Loucy (cell line): ENCODE measurements at regions not wholly inside any gene's neighbourhood (a gene's known extent, or its start where the extent isn't known, plus 50 kb on each side); places are given as distances from the start of the nearest gene placed in this dataset.

Experiments used
- H2AFZ ChIP-seq: fragments of 200-600 bp; sonication (generic); 2 replicates; pipeline ENCODE4 v1.6.0; 2016; ENCODE audit warnings: antibody characterized with exemption, mild to moderate bottlenecking, low read length, moderate library complexity
- H3F3A ChIP-seq: fragments of 200-600 bp; 2 replicates; pipeline ENCODE4 v1.6.0; 2016; ENCODE audit warnings: antibody characterized with exemption, low read depth, mild to moderate bottlenecking
- H3K27me3 ChIP-seq: fragments of 200-600 bp; sonication (generic); 2 replicates; pipeline ENCODE4 v1.6.1; 2014; ENCODE audit warnings: low read length, mild to moderate bottlenecking; ENCODE audit not compliant: insufficient read depth, poor library complexity, severe bottlenecking
- H3K36me3 ChIP-seq: fragments of 200-600 bp; sonication (generic); 2 replicates; pipeline ENCODE4 v1.6.1; 2016; ENCODE audit warnings: low read length; ENCODE audit not compliant: insufficient read depth
- H3K4me1 ChIP-seq: fragments of 200-600 bp; sonication (generic); 2 replicates; pipeline ENCODE4 v1.5.1; 2014; ENCODE audit warnings: low read length, mild to moderate bottlenecking; ENCODE audit not compliant: insufficient read depth, poor library complexity, severe bottlenecking
- H3K4me2 ChIP-seq: fragments of 200-600 bp; sonication (generic); 2 replicates; pipeline ENCODE4 v1.6.0; 2014; ENCODE audit warnings: antibody characterized with exemption, low read length, low read depth, mild to moderate bottlenecking; ENCODE audit not compliant: poor library complexity, severe bottlenecking
- H3K4me3 ChIP-seq: fragments of 200-600 bp; sonication (generic); 2 replicates; pipeline ENCODE4 v1.5.1; 2014; ENCODE audit warnings: low read length, mild to moderate bottlenecking, mixed read lengths; ENCODE audit not compliant: poor library complexity, severe bottlenecking
- H3K79me2 ChIP-seq: fragments of 200-600 bp; sonication (generic); 2 replicates; pipeline ENCODE4 v1.6.1; 2014; ENCODE audit warnings: low read length; ENCODE audit not compliant: insufficient read depth
- H3K9ac ChIP-seq: fragments of 200-600 bp; sonication (generic); 2 replicates; pipeline ENCODE4 v1.6.0; 2014; ENCODE audit warnings: mild to moderate bottlenecking, low read depth, low read length, moderate library complexity; ENCODE audit not compliant: poor library complexity, severe bottlenecking
- H3K9me2 ChIP-seq: fragments of 200-600 bp; sonication (generic); replicated peaks from 2 replicates; pipeline ENCODE4 v1.6.1; 2016; ENCODE audit warnings: low read depth, low read length, mixed read lengths
- H3K9me3 ChIP-seq: fragments of 200-600 bp; sonication (generic); 2 replicates; pipeline ENCODE4 v1.6.1; 2014; ENCODE audit warnings: mild to moderate bottlenecking, antibody characterized with exemption, low read length, low read depth; ENCODE audit not compliant: insufficient read depth
- H4K20me1 ChIP-seq: fragments of 200-600 bp; sonication (generic); 2 replicates; pipeline ENCODE4 v1.6.0; 2014; ENCODE audit warnings: antibody characterized with exemption, low read length, mild to moderate bottlenecking; ENCODE audit not compliant: insufficient read depth, poor library complexity, severe bottlenecking
- CTCF ChIP-seq: fragments of 200-600 bp; sonication (generic); conservative IDR thresholded peaks from 2 replicates; pipeline ENCODE4 v1.5.1; 2014; ENCODE audit warnings: mild to moderate bottlenecking, antibody characterized with exemption, low read length
- EZH2phosphoT487 ChIP-seq: fragments of 200-600 bp; IDR thresholded peaks from 2 replicates; pipeline ENCODE4 v1.6.1; 2018; ENCODE audit warnings: antibody characterized with exemption, mild to moderate bottlenecking, moderate library complexity, borderline replicate concordance

- H3F3A ChIP-seq: no peaks in the 10 kb centered on the region
- H3K9me2 ChIP-seq: no peaks in the 10 kb centered on the region
- no peak overlapping the region for H2AFZ ChIP-seq
- H4K20me1 ChIP-seq: no peaks in the 10 kb centered on the region
- H3K79me2 ChIP-seq: no peaks in the 10 kb centered on the region
- TF ChIP-seq CTCF (no peak), EZH2phosphoT487 (no peak)
- H3K27me3 ChIP-seq: no peaks in the 10 kb centered on the region
- H3K4me3 ChIP-seq: no peak overlapping the region
- H3K4me2 ChIP-seq: no peak overlapping the region
- H3K36me3 ChIP-seq: no peaks in the 10 kb centered on the region
- no peaks in the 10 kb centered on the region; the same call in 1 of the 2 replicates for H3K9me3 ChIP-seq
- no peaks in the 10 kb centered on the region for H3K4me1 ChIP-seq
- H3K9ac ChIP-seq: no peak overlapping the region
Measured at GRCh38 chr18:1244397-1245122, 339.9 kb downstream of the ADCYAP1 start.

- H3K9me2 ChIP-seq: no peaks in the 10 kb centered on the region
- H3K36me3 ChIP-seq: no peaks in the 10 kb centered on the region
- H3K4me2 ChIP-seq: no peak overlapping the region
- H3K9ac ChIP-seq: no peak overlapping the region
- no peaks in the 10 kb centered on the region for H4K20me1 ChIP-seq
- H3K4me1 ChIP-seq: no peaks in the 10 kb centered on the region
- no peaks in the 10 kb centered on the region for H3F3A ChIP-seq
- H3K79me2 ChIP-seq: no peaks in the 10 kb centered on the region
- TF ChIP-seq EZH2phosphoT487: no peak
- no peak for TF ChIP-seq CTCF
- H3K9me3 ChIP-seq: no peaks in the 10 kb centered on the region
- H3K4me3 ChIP-seq: no peak overlapping the region
- no peaks in the 10 kb centered on the region for H3K27me3 ChIP-seq
- no peak overlapping the region for H2AFZ ChIP-seq
Measured at GRCh38 chr18:1246827-1247226, 342.2 kb downstream of the ADCYAP1 start.

- no peak overlapping the region for H2AFZ ChIP-seq
- H3K9me2 ChIP-seq: no peaks in the 10 kb centered on the region
- no peaks in the 10 kb centered on the region for H3K27me3 ChIP-seq
- H3K9ac ChIP-seq: no peak overlapping the region
- H3F3A ChIP-seq: no peaks in the 10 kb centered on the region
- H3K9me3 ChIP-seq: no peaks in the 10 kb centered on the region; the same call in 1 of the 2 replicates
- no peaks in the 10 kb centered on the region for H4K20me1 ChIP-seq
- no peak overlapping the region for H3K4me2 ChIP-seq
- no peaks in the 10 kb centered on the region for H3K36me3 ChIP-seq
- no peak overlapping the region for H3K4me3 ChIP-seq
- TF ChIP-seq CTCF (no peak), EZH2phosphoT487 (no peak)
- no peaks in the 10 kb centered on the region for H3K79me2 ChIP-seq
- no peaks in the 10 kb centered on the region for H3K4me1 ChIP-seq
Measured at GRCh38 chr18:1252534-1252933, 347.9 kb downstream of the ADCYAP1 start.
